ENCODE measurements at regions not wholly inside any gene's neighbourhood (a gene's known extent, or its start where the extent isn't known, plus 50 kb on each side); places are given as distances from the start of the nearest gene placed in this dataset.

DNA sequence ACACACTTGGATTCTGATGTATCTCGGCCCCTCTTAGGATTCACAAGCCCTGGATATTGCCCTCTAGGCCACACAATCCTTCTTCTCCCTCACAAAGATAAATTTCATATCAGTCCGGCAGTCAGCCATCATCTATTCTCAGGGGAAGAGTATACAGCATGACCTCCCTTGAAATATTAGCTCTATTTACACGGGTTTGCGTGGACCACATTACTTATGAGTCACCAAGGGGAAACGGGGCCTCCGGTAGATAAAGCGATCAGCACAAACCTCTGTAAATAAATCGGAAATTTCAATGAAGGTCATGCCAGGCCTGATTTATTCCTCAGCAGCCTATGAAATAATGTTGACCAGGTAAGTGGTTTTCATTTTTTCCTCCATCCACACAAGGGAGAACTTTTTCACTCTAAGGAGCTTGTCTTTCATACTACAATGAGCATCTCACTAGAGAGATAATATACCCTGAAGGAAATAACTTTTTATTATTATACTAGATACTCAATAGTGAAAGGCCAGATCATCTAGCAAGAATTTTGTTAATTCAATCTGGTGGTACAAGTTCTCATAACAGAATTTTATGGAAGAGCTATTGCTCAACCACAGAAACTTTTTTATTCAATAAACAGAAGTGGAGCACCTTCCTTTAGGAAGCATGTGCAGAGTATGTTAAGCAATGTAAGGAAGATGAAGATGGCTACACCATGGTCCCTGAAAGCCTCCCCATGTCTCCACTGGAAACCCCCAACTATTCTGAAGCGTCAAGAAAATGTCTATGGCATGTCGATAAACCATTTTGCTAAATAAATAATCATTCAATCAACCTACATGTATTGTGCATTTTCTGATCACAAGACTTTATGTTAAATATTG, 125.2 kb upstream of the PIK3C3 start:
- no peak for DNase-seq (ENCODE audit: low read depth in 3 of 3)

DNA sequence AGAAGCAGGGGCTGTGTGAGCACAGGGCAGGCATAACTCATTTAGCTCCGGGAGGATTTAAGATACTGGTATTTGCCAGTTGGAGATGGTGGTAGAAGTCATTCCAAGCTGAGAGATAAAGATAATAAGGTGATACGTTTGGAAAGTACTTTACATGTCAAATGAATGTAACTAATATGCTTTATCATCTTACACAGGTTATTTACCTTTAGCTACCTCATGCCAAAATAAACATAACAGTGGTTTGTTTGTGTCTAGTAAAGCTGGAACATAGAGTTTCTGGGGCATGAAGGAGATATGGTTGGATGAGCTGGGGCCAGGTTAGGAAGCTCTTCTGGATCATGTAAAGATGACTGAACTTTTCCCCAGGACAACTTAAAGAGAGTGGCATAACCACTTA, 126.9 kb upstream of the PIK3C3 start:
- DNase-seq (ENCODE audit: low read depth in 3 of 3): no peak

DNA sequence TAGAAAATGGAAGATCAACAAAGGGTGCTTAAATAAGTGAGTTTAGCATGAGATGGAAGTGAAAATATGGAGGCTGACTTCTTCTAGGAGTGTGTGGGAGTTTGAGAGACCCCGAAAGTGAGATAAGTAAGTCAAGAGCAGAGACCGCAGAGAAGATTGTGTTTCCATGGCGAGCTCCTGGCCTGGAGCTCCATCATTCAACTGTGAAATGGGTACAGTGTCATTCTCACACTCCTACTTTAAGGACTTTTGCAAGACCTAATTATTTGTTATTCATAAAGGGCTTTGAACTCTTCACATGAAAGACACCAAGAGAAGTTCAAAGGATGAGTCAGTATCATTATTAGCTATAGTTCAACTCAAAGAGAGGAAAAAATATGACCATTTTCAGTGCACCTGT, 134.2 kb upstream of the PIK3C3 start:
- no peak for DNase-seq (ENCODE audit: low read depth in 3 of 3)

DNA sequence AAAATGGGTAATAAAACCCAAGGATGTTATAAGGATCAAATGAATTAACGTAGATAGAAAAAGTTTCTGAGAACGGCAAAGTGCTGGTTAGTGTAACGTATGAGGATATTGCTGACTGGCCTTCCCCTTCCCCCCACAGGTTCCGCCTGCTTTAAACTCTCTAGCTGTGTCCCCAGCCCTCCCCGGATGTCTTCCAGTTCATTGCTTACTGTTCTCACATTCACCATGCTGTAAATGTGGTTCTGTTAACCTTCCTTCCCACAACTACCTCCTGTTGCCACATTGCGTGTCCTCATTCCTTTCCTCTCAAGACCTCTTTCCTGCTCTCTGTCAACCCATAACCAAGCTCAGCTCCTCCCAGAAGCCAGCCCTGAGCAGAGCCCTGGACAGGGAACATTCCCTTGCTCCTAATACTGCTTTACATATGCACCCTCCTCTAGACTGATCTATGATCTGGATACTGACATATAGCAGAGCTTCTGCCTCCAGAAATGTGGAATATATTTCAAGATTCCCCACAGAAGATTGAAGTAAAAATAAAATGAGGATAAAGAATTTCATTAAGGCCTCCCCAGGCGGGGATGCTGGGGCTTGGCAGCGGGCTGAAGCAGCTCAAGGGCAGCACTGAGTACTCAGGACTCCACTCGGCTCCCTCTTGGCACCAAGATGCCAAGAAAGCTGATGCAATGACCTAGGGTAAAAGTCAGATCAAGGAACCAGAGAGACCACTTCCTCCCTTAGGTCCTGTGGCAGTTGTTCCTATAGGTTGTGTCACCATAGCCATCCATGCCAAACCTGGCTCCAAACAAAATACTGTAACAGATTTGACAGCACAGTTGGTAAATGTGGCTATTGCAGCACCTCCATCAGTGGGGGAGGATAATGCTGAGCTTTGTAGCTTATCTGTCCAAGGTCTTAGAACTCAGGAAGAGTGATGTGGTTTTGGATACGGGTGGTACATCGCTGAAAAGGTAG, 136.4 kb upstream of the PIK3C3 start:
- no peak for DNase-seq (ENCODE audit: low read depth in 3 of 3)

DNA sequence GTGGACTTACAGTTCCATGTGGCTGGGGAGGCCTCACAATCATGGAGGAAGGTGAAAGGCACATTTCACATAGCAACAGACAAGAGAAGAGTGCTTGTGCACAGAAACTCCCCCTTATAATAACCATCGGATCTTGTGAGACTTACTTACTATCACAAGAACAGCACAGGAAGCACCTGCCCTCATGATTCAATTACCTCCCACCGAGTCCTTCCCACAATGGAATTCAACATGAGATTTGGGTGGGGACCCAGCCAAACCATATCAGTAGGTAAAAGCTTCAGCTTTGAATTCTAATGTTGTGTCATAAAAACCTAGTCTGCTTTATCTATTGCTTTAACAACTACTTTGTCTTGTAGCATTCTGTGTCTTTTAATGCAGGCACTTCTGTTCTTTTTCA, 140.4 kb upstream of the PIK3C3 start:
- no peak for DNase-seq (ENCODE audit: low read depth in 3 of 3)

DNA sequence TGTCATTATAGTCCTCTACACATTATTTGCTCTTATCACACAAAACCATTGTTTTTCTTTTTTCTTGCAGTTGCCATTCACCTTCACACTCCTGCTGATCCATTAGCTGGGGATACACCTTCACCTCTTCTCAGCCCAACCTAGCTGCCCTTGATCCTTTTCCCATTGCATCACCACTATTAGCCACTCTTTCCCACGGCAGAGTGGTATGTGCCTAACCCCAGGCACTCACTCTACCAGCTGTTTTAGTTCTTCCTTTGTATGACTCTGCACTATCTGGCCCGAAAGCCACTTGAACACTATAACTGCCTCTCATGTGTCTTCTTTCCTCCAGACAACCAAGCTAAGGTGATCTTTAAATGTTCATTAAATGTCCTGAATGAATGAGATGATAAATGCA, 145.4 kb upstream of the PIK3C3 start:
- no peak for DNase-seq (ENCODE audit: low read depth in 3 of 3)

DNA sequence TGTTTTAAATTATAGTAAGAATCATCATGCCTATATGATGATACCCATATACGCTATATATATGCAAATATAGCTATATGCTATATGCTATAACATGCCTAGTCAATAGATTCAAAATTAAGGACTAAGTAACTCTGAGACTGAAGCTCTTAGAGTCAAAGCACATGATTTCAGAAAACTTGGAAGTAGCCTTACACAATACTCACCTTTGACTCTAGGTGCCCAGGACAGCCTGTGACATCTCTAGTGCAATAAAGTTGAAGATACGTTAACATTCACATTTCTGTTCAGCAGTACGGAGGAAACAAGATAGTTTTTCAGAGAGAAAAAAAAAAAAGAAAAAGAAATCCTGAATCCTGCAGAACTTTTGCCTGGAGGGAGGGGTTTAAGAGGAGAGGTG, 149.7 kb upstream of the PIK3C3 start:
- DNase-seq (ENCODE audit: low read depth in 3 of 3): no peak

DNA sequence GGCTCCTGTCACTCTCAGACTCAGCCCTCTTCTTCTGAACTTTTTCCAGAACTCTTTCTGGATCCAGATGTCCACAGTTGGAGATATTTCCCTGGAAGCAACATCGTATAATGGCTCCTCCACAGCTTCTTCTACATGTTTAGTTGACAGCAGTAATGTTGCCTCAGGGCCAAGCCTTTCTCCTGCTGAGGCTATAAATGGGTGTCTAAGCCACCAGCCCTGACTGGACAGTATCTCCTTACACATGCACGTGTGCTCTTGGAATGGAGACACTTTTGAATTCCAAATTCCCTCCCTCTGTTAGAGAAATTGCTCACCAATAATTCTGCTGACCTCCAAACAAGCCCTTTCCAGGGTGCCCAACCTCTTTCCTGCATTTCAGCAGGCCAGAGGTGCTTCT, 156.2 kb upstream of the PIK3C3 start:
- no peak for DNase-seq (ENCODE audit: low read depth in 3 of 3)

DNA sequence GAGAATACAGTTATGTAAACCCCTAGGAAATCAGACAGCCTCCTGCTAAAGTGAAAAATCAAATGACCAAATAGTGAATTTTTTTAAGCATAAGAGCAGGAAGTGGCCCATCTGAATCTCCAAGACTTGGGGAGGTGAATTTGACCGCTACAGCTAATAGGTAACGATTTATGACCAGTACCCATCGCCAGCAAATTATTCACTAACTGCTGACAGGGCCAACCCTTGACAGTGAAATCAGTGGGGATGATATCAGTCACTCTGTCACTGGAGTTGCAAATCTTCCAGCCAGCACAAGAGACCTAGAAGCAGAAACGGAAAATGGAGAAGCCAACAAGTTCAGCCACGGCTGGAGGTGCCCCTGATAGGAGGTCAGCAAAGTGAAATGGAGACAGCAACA, 164.3 kb upstream of the PIK3C3 start:
- no peak for DNase-seq (ENCODE audit: low read depth in 3 of 3)

DNA sequence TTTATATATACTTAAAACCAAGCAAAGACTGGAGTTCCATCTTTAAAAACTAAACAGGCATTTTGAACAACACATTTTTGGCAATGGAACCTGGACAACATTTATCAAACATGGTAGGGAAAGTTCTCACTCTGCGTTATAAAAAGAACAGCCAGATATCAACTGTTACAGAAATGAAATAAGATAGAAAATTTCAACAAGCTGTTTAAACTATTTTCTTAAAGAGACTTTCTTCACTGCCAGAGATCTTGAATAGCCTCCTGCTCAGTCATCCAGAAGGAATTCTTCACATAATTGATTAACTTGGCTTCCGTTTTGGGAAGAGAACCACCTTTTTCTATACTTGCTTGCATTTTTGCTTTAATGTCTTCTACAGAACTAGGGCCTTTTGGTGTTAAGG, 166.0 kb upstream of the PIK3C3 start:
- no peak for DNase-seq (ENCODE audit: low read depth in 3 of 3)

DNA sequence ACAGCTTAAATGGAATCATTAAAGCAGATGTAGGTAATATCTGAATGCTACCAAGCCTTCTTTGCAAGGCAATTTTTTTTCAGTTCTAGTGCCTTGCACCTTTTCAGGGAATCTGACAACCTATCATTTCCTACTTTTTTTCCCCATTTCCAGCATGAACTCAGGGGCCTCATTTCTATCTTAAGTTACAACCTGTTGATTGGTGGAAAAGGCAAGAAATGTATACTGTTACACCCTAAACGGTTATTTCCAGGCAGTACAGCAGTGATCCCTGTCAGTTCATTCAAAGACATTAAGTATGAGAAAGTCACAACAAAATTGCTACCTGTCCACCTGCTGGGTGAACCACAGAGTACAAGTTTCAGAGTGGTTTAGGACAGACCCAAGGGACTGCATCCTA, 171.2 kb upstream of the PIK3C3 start:
- DNase-seq (ENCODE audit: low read depth in 3 of 3): no peak

DNA sequence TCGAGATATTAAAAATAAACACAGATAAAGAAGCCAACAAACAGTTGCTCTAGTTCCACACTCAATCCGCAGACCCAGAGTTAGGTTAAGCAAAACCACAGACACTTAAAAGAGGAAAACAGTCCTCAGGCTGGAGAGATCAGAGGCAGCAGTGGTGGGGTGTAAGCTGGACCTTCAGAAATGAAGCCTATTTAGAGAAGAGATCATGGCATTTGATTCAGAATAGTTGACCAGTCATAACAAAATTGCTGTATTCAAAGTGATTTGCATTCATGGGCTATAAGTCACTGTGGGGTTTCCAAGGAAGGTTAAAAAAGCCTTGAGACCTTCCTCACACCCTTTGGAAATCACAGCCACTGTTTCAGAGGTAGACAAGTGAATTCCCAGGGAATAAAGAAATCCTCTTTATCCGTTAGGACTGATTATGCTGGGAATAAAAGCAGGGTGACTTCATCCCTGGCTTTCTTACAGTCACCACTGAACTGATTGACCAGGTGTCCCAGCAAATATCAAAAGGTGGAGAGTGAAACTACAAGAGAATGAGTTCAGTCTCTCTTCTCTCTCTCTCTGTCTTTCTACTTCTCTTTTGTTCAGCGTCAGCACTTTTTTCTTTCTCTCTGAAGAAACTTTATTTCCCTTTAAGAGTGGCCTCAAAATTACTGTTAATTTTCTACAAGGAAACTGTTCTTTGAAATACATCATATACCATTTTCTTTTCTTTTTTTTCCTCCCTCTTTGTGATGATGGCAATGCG, 171.8 kb upstream of the PIK3C3 start:
- DNase-seq (ENCODE audit: low read depth in 3 of 3): no peak

DNA sequence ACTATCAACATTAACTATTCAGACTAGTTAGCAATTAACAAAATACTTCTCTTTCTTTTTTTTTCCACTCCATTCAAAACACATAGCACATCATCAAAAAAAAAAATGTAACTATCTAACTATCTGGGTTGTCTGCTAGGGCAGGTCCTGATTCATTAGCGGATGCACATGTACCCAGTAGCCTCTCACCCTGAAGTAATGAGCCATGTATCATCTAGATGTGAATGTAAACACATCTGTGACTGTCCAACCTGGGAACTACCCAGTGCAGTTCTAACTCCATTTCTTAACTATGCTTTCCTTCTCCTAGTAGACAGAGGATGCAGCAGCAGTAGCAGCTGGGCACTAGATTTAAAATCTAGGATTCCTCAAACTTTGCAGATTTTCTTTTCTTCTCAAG, 183.1 kb upstream of the PIK3C3 start:
- DNase-seq (ENCODE audit: low read depth in 3 of 3): no peak

DNA sequence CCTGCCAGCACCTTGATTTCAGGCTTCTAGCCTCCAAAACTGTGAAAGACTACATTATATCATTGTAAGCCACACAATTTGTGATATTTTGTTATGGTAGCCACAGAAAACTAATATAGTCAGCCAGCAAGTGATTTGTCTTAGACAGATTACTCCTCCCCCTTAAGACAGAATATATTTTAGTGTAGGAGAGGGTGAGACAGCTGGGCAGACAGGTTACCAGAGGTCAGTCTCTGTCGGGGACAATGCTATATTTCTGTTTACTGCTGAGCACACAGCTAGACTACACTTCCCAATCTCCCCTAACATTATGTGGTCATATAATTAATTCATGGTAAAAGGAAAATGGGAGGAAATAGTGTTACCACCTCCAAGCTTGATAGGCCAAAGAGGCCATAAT, 185.8 kb upstream of the PIK3C3 start:
- DNase-seq (ENCODE audit: low read depth in 3 of 3): no peak

DNA sequence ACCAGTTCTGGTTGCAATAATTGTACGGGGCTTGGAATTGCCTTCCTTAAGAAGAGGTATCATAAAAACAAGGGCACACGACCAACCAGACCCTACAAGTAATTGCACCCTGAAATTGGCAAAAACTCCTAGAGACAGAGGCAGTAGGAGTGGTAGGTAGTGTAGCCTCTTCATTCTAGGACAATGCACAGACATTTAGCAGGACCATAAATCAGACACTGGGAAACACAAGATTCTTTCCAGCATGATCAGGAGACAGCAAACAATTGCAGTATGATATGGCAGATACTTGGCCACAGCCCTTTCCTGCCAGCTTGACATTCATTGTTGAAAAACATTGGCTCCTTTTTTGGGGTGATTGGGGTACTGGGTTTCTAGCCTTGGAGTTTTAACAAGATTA, 186.6 kb upstream of the PIK3C3 start:
- DNase-seq (ENCODE audit: low read depth in 3 of 3): no peak

DNA sequence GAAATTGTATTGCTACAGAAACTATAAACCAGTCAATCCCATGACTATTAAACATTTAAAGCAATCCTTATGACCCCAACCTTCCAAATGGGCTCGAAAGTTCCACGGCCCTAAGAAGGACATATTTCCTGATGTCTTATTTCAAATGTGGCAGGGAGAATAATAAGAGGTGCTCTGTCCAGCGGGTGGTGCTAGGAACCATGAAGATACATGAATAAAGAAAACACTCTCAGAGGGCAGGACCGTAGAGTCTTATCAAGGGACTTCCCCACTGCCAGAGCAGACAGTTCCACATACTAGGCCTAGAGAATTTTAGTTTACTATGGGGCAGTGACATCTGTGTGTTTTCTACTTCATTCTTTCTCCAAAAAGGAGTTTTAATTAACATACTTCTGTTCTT, 187.1 kb upstream of the PIK3C3 start:
- no peak for DNase-seq (ENCODE audit: low read depth in 3 of 3)

DNA sequence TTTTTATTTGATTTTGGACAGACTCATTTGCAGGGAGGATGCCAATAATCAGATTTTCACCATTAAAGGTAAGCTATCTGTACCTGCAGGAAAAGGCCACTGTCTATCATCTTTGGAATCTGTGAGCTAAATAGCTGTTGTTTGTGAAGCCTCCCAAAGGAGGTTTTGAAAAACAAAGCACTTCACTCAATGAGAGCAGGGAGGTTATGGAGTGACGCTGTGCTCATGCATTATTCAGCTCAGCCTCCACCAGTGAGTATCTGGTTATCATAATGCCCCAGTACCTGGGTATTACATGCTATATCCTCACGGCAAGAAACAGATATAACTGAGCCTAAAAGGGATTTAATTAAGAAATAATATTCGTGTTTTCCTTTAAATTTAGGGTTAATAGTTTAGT, 189.6 kb upstream of the PIK3C3 start:
- DNase-seq (ENCODE audit: low read depth in 3 of 3): no peak

DNA sequence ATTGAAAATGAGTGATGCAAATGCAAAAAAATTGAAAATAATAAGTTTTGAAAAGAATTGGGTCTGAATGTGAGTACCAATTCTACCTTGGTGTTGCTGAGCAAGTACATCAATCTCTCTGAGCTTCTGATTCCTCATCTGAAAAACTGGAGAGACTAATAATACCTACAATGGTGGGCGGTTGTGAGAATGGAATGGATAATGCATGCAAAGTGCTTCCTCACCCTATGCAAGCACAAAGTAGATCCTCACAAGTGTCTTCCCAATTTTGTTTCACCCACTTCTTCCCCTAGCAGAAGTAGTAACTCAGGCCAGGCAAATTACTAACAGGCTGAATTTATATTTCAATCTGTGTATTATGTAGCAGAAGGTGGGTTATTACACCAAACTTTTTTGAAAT, 191.7 kb upstream of the PIK3C3 start:
- DNase-seq (ENCODE audit: low read depth in 3 of 3): no peak

DNA sequence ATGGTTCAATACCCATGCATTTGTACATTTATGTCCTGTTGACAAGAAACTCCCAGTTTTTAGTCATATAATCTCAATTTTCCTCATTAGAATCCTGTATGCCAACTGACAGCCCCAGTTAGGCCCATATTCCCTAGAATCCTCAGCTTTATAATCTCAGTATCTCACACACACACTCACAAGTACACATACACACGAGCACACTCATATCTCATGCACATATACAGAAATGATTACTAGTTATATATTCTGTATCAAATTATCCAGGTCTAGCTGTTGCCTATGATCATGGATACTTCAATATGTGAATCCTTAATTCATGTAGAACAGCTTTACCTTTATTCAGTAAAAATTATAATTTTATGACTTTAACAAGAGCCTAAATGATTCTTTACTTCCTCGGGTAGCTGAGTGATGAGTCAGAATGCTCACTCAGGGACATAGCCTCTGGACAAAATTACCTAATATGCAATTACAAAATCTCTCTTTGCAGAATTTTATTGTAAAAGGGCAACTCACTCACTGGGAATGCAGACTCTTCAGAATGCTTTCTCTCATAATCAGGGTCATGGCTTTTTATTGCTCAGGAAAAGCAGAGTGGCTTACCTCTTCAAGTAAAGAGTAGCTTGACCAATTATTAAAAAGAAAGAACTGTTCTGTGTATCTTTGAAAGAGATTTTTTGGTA, 193.6 kb upstream of the PIK3C3 start:
- no peak for DNase-seq (ENCODE audit: low read depth in 3 of 3)

DNA sequence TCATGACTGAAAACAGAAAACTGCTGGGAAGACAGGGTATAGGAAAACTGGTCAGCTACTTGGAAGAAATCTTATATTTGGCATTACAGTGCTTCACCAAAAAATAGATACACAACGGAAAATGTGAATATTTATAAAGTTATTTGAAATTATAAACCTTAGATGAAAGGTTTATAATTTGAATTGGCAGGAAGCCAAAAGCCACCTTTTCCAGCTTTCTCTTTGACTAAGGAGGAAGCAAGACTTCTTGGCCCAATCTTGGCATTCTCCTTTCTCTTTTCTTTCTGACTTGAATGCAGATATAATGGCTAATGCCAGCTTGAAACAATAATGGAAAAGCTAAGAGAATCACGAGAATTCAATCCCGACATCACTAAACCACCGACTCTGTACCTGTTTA, 196.5 kb upstream of the PIK3C3 start:
- DNase-seq (ENCODE audit: low read depth in 3 of 3): no peak

DNA sequence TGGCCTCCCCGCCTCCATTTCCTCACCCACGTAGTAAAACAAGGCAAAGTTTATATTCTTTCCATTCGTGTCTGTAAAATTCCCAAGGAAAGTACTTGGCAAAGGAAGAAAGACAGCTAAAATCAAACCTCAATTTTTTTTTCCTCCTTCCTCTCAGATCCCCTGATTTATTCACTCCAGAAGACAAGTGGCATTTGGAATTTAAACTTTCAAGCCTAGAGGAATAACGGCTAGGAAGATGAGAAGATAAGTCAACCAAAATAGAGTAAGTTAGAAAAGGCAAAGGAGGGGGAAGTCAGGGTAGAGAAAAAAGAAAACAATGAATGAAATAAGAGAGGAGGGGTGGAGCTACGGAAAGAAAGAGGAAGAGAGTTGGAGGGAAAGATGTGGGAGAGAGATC, 198.9 kb upstream of the PIK3C3 start:
- no peak for DNase-seq (ENCODE audit: low read depth in 3 of 3)

DNA sequence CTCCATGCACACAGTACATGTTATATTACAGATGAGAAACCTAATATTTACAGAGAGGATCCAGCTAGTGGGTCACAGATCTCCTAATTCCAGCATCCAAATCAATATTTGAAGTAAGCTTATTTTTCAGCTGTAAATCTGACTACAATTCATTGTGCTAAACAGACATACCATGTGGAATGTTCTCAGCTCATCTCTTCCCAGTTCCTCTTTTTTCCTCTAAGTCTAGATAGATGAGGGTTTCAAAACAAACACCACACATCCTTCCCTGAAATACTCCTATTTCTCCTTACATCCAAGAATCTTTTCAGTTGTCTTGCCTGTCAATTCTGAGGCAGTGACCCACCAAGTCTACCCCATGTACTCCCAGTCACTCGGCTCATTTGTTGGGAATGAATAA, 200.7 kb upstream of the PIK3C3 start:
- no peak for DNase-seq (ENCODE audit: low read depth in 3 of 3)

All from stimulated activated CD4-positive, alpha-beta T cell treated with anti-CD3 and anti-CD28 coated beads, TNF-alpha, amount 100 ng/mL, for 48 hours (primary cell).